H7 (cell line): ENCODE measurements at regions not wholly inside any gene's neighbourhood (a gene's known extent, or its start where the extent isn't known, plus 50 kb on each side); places are given as distances from the start of the nearest gene placed in this dataset.

ENCODE experiments used
- DNase-seq: peaks from one replicate; pipeline ENCODE4 v3.0.0; 2012
- H3K27me3 ChIP-seq: 2 replicates; pipeline ENCODE4 v1.6.0; 2011; ENCODE audit warnings: mild to moderate bottlenecking, low read length; ENCODE audit not compliant: control insufficient read depth, insufficient read depth
- H3K36me3 ChIP-seq: replicated peaks from 2 replicates; pipeline ENCODE4 v1.5.1; 2011; ENCODE audit warnings: low read length; ENCODE audit not compliant: control insufficient read depth, insufficient read depth
- H3K4me3 ChIP-seq: 2 replicates; pipeline ENCODE4 v1.5.1; 2011; ENCODE audit warnings: low read depth, mild to moderate bottlenecking, control low read depth, low read length, moderate library complexity; ENCODE audit not compliant: insufficient read depth

DNA sequence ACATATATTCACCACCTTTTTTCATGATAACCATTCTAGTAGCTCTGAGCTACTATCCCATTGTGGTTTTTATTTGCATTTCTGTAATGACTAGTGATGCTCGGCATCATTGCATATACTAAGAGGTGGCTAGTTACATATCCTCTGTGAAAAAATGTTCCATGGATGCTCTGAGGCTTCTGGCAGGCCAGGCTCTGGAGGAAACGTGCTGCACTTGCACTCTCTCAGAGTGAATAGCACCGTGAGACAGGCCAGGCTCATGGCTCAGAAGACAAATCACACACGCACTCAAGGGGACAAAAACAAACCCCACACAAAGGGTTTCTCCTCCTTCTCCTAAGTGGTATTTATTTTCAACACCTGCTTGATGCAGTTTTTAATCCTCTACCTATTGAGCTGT, 1085.3 kb upstream of the CNTNAP5 start:
- no peak for DNase-seq
- H3K36me3 ChIP-seq = no peaks in the 10 kb centered on the region
- H3K4me3 ChIP-seq = no peak overlapping the region
- no peaks in the 10 kb centered on the region for H3K27me3 ChIP-seq

DNA sequence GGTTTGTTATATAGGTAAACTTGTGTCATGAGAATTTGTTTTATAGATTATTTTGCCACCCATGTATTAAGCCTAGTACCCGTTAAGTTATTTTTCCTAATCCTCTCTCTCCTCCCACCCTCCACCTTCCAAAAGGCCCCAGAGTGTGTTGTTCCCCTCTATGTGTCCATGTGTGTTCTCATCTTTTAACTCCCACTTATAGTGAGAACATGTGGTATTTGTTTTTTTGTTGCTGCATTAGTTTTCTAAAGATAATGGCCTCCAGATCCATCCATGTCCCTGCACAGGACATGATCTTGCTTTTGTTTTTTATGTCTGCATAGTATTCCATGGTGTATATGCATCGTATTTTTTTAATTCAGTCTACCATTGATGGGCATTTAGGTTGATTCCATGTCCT, 1075.6 kb upstream of the CNTNAP5 start:
- no peaks in the 10 kb centered on the region for H3K27me3 ChIP-seq
- H3K4me3 ChIP-seq = no peak overlapping the region
- no peaks in the 10 kb centered on the region for H3K36me3 ChIP-seq
- DNase-seq = no peak

DNA sequence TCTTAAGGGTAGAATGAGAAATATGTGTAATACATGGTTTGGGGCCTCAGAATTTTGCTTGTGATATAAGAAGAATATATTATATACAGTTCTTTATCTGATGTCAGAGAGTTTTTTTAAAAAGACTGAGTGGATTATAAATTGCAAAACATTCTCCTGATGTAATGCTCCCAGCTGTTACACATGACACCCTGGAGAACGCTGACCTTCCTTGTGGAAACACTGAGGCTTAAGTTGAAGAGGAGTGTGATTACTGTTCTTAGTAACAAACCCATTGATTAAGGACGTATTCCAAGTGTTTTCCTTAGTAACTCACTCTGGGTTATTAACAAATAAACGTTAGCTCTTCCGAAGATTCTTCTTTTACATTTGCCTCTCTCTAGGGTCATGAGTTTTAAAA, 1069.3 kb upstream of the CNTNAP5 start:
- no peaks in the 10 kb centered on the region for H3K36me3 ChIP-seq
- no peaks in the 10 kb centered on the region for H3K27me3 ChIP-seq
- DNase-seq = no peak
- no peak overlapping the region for H3K4me3 ChIP-seq

DNA sequence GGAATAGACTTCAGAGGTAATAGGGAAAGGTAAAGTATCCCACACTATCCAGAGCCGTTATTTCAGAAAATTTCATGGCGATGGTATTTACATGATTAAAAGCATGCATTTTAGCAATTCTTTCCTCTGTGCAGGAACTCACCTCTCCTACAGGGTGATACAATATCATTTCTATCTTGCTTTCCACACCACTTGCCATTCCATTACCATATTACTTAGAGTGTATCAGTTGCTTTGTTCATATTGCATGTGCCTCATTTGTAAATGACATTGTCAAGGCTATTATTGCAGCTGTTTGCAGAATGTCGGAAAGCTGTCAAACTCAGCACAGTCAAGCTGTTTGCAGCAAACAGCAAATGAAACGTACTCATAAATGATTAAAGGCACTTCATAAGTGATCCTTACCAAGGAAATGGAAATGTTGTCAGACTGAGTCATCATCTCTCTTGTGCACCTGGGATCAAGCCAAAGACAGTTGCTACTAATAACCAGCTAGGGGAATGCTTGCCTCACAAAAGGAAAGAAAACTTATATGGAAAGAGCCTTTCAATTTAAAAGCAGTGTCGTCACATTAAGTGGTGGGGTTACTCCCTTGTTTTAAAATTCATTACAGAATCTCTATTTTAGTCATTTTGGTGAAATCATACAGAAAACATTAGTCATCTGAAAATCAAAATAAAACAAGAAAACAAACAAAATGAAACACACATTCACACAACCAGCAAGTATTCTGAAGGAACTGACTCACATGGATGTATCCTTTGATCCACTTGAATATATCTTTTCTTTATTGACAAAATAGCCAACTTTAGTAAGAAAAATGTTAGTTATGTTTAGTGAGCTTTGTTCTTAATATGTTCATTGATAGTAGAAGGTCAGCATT, 1064.1 kb upstream of the CNTNAP5 start:
- DNase-seq = no peak

DNA sequence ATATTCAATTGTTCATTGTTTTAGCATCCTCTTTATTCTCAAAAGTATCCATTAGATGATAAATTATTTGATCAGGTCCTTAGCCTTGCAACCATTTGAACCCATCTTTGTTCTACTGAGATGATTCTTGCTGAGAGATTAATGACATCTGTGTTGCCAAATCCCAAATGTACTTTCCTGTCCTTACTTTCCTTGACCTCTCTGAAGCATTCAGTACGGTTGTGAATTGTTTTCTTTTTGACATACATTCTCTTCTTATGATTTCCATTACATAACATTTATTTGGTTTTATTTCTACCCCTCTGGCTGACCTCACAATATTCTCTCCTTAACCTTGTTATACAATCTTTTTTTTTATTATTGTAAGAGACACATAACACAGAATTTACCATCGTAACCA, 1058.6 kb upstream of the CNTNAP5 start:
- Histone ChIP-seq H3K27me3 (no peaks in the 10 kb centered on the region), H3K4me3 (no peak overlapping the region), H3K36me3 (no peaks in the 10 kb centered on the region)
- DNase-seq = no peak

More for the DNA sequence above, 1064.1 kb upstream of the CNTNAP5 start:
- H3K4me3 ChIP-seq = no peak overlapping the region
- no peaks in the 10 kb centered on the region for H3K27me3 ChIP-seq
- no peaks in the 10 kb centered on the region for H3K36me3 ChIP-seq

DNA sequence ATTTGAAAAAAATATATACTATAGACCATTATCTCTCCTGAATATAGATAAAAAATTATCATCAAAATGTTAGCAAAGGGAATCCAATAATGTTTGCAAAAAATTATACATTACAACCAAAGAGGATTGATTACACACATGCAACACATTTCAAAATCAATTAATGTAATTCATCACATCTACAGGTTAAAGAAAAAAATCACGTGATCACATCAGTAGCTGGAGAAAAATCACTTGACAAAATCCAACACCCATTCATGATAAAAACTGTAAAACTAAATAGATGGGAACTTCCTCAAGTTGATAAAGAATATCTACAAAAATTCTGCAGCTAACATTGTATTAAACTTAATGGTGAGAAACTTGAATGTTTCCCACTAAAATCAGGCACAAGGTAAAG, 1047.5 kb upstream of the CNTNAP5 start:
- DNase-seq = no peak
- H3K36me3 ChIP-seq = no peaks in the 10 kb centered on the region
- no peak overlapping the region for H3K4me3 ChIP-seq
- H3K27me3 ChIP-seq = no peaks in the 10 kb centered on the region

DNA sequence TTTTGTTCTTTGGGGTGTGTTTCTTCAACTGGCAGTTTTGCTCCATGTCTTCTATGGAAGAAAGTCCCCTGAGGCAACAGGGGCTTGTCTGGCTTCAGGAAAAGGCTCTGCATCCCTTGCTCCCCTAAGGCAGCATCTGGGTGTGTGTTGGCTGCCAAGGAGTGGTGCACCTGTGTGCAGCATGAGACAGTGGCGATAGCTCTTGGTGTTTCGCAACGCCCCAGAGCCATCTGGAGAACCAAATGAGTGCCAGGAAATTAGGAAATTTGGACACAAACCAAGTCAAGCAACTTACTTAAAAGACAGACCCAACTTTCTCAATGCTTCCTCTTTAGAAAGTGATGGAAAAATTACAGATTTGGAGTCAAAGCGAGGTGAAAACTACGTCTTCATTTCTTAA, 1044.4 kb upstream of the CNTNAP5 start:
- no peak overlapping the region for H3K4me3 ChIP-seq
- no peaks in the 10 kb centered on the region for H3K36me3 ChIP-seq
- no peak for DNase-seq
- H3K27me3 ChIP-seq = no peaks in the 10 kb centered on the region

DNA sequence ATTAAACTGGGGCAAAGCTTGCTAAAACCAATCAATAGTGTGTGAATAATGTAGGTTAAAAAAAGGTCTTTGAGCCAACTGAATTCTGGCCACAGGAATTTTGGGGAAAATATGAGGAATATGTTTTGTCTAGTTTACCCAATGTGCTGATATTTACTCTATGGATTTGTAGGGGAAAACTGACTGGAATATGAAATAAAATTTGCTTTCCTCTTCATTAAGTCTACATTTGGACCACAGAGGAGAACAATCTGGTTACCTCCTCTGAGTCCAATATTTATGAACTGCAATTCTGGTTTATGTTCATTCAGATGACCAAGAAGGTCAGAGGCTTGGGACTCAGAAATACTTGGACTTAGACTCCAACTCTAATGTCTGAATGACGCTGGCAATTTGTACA, 1042.2 kb upstream of the CNTNAP5 start:
- Histone ChIP-seq H3K36me3 (no peaks in the 10 kb centered on the region), H3K4me3 (no peak overlapping the region), H3K27me3 (no peaks in the 10 kb centered on the region)
- no peak for DNase-seq

DNA sequence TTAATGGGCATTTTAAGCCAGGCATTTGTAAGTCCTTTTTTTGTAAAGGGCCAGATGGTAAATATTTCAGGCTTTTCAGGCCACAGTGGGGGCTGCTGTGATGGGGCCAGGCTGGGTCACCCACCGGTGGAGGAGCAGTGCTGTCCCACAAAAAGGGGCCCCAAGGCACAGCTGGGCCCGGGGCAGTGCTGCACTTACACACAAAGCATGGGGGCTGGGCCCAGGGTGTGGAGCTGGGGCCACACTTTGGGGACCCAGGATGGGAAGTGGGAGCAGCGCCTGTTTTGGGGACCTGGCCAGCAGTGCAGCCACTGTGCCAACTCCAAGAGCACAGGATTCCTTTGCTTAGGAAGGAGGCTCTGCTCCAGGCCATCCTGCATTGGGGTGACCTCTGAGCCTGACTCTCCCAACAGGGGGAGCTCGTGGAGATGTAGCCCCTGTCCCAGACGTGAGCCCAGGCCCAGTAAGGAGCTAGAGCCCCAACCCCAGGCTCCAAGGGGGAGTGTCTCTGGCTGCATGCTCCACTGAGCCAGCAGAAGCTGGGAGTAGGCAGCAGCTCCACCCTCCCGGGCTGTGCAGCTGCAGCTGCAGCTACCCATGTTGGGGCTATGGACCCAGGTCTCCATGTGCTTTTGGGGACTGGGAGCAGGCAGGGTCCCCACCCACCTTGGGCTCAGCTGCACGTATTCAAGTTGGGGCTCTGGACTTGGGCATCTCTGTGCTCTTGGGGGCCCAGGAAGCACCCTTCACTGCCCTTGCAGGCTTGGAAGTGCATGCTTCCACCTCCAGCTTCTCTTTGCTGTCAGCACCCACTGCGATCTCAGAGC, 1036.5 kb upstream of the CNTNAP5 start:
- Histone ChIP-seq H3K4me3 (no peak overlapping the region), H3K36me3 (no peaks in the 10 kb centered on the region), H3K27me3 (no peaks in the 10 kb centered on the region)
- DNase-seq = peak; percentile 27

DNA sequence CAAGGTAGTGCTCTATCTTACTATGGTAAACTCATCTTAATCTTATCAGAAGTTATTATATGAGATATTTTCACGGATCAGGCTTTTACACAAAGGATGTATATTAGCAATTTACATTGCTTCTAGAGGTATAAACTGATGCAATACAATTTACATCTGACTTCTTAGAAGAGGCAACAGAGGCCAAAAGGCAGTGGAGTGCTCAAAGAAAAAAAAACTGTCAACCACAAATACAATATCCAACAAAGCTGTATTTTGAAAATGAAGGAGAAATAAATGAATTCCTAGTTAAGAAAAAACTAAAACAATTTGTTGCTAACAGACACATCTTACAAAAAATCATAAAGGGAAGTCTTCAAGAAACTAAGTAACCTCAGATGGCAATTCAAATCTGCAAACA, 1031.5 kb upstream of the CNTNAP5 start:
- Histone ChIP-seq H3K27me3 (no peaks in the 10 kb centered on the region), H3K4me3 (no peak overlapping the region), H3K36me3 (no peaks in the 10 kb centered on the region)
- no peak for DNase-seq

DNA sequence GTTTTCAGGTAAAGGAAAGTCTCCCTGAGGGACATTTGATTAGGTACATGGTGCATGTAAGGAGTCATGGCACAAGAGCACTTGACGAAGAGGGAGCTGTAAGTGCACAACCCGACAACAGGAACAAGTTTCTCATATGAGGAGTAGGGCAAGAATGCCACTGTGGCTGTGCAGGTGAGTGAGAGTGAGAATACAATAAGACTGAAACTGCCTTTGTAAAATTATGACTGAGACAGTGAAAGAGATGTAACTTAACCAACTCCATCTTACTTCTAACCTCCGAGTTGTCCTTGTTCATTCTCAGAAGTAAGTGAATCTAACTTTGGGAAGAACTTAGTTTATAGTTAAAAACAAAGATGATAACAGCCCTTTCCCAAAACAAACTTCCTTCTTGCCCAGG, 1025.8 kb upstream of the CNTNAP5 start:
- no peaks in the 10 kb centered on the region for H3K36me3 ChIP-seq
- no peak for DNase-seq
- no peak overlapping the region for H3K4me3 ChIP-seq
- H3K27me3 ChIP-seq = no peaks in the 10 kb centered on the region

DNA sequence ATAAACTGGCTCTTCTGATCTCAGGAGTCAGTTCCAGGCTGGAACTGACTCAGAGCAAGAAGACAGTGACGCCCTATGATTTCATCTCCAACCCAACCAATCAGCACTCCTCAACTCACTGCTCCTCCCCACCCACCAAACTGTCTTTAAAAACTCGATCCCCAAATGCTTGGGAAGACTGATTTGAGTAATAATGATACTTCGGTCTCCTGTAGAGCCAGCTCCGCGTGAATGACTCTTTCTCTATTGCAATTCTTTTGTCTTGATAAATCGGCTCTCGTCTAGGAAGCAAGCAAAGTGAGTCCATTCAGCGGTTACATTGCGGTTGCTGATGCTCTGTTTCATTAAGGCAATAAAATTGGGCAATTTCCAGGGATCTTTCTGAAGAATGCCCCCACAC, 1025.3 kb upstream of the CNTNAP5 start:
- H3K4me3 ChIP-seq = no peak overlapping the region
- H3K36me3 ChIP-seq = no peaks in the 10 kb centered on the region
- H3K27me3 ChIP-seq = no peaks in the 10 kb centered on the region
- peak; percentile 22 for DNase-seq

DNA sequence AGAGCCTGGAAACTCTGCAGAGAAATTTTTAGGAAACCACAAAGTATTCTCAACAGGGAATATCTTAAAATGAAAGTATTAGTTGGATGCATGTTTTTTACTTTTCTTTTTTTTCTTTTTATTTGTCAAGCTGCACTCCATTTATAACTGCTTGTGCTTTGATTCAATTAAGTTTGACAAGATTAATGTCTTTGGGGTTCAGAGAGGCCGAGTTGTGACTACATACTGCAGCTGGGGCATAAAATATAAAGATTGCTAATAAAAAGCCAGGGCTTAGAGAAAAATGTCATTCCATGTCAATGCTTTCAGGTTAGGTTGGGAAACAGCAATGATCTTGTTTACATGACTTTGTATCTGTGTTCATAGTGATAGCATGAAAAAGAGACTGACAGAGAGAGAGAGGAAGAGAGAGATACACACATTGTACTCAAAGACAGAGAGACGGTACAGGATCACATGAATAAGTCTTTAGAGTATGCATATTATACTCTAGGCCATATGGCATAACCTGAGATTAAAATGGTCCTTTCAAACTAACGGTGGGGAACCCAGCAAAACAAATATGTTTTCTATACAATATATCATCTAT, 1022.3 kb upstream of the CNTNAP5 start:
- Histone ChIP-seq H3K27me3 (no peaks in the 10 kb centered on the region), H3K4me3 (no peak overlapping the region), H3K36me3 (no peaks in the 10 kb centered on the region)
- no peak for DNase-seq

DNA sequence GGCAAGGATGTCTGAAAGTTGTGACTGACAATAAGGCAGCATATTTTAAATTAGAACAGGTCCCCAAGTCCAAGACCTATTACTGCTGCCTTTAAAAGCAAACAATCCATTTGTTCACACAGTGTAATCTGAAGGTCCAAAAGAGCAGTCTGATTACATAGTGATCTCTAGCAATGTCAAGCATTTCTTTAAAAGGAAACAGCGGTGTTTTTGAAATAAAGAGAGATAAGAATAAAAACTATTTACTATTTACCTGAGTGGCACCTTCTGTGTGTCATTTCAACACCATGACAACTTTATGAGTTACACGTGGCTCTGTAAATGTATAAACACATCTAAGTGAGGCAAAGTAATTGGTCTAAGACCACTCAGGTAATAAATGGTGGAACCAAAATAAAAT, 1009.9 kb upstream of the CNTNAP5 start:
- Histone ChIP-seq H3K4me3 (no peak overlapping the region), H3K27me3 (no peaks in the 10 kb centered on the region), H3K36me3 (no peaks in the 10 kb centered on the region)
- no peak for DNase-seq

DNA sequence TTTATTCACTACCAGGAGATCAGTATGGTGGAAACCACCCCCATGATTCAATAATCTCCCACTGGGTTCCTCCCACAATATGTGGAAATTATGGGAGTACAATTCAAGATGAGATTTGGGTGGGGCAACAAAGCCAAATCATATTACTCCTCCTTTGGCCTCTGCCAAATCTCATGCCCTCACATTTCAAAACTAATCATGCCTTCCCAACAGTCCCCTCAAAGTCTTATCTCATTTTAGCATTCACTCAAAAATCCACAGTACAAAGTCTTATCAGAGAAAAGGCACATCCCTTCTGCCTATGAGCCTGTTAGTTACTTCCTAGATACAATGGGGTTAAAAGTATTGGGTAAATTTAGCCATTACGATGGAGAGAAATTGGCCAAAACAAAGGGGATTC, 989.5 kb upstream of the CNTNAP5 start:
- H3K27me3 ChIP-seq = no peaks in the 10 kb centered on the region
- DNase-seq = no peak
- no peaks in the 10 kb centered on the region for H3K36me3 ChIP-seq
- H3K4me3 ChIP-seq = no peak overlapping the region
